ENCODE measurements at regions not wholly inside any gene's neighbourhood (a gene's known extent, or its start where the extent isn't known, plus 50 kb on each side); places are given as distances from the start of the nearest gene placed in this dataset.

- TF ChIP-seq, protein P1, sequence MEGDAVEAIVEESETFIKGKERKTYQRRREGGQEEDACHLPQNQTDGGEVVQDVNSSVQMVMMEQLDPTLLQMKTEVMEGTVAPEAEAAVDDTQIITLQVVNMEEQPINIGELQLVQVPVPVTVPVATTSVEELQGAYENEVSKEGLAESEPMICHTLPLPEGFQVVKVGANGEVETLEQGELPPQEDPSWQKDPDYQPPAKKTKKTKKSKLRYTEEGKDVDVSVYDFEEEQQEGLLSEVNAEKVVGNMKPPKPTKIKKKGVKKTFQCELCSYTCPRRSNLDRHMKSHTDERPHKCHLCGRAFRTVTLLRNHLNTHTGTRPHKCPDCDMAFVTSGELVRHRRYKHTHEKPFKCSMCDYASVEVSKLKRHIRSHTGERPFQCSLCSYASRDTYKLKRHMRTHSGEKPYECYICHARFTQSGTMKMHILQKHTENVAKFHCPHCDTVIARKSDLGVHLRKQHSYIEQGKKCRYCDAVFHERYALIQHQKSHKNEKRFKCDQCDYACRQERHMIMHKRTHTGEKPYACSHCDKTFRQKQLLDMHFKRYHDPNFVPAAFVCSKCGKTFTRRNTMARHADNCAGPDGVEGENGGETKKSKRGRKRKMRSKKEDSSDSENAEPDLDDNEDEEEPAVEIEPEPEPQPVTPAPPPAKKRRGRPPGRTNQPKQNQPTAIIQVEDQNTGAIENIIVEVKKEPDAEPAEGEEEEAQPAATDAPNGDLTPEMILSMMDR (IDR thresholded peaks at IDR 0.05) = no peak
- no peak for TF ChIP-seq POLR2A (IDR thresholded peaks at IDR 0.05)
Measured at GRCh38 chr12:66047411-66048021, 83.0 kb downstream of the LLPH start.
